H9 (cell line): ENCODE measurements at regions not wholly inside any gene's neighbourhood (a gene's known extent, or its start where the extent isn't known, plus 50 kb on each side); places are given as distances from the start of the nearest gene placed in this dataset.

Source experiments
- DNase-seq: peaks from one replicate; pipeline ENCODE4 v3.0.0-alpha.2; 2017
- H2AFZ ChIP-seq: one replicate; pipeline ENCODE4 v1.6.1; 2013; ENCODE audit warnings: mild to moderate bottlenecking, low read length, control low read depth, moderate library complexity
- H2AK5ac ChIP-seq: 2 replicates; pipeline ENCODE4 v1.6.1; 2013; ENCODE audit warnings: low read length, control low read depth, mixed read lengths; ENCODE audit not compliant: insufficient read length
- H2BK120ac ChIP-seq: one replicate; pipeline ENCODE4 v1.6.1; 2013; ENCODE audit warnings: low read depth, mild to moderate bottlenecking, low read length, control low read depth, inconsistent platforms; ENCODE audit not compliant: poor library complexity, severe bottlenecking
- H2BK12ac ChIP-seq: 2 replicates; pipeline ENCODE4 v1.6.1; 2013; ENCODE audit warnings: low read length, control low read depth, mixed read lengths, low read depth; ENCODE audit not compliant: insufficient read length
- H2BK15ac ChIP-seq: 2 replicates; pipeline ENCODE4 v1.6.1; 2013; ENCODE audit warnings: low read depth, low read length, control low read depth
- H2BK20ac ChIP-seq: one replicate; pipeline ENCODE4 v1.6.1; 2013; ENCODE audit warnings: low read depth, mild to moderate bottlenecking, low read length, control low read depth, inconsistent platforms; ENCODE audit not compliant: poor library complexity, severe bottlenecking
- H2BK5ac ChIP-seq: 2 replicates; pipeline ENCODE4 v1.6.1; 2013; ENCODE audit warnings: low read length, control low read depth, mixed read lengths; ENCODE audit not compliant: insufficient read length
- H3K14ac ChIP-seq: 2 replicates; pipeline ENCODE4 v1.6.1; 2013; ENCODE audit warnings: low read length, control low read depth; ENCODE audit not compliant: insufficient read depth
- H3K18ac ChIP-seq: 2 replicates; pipeline ENCODE4 v1.6.1; 2013; ENCODE audit warnings: low read depth, mild to moderate bottlenecking, mixed read lengths, low read length, control low read depth; ENCODE audit not compliant: insufficient read length
- H3K23ac ChIP-seq: 2 replicates; pipeline ENCODE4 v1.6.1; 2013; ENCODE audit warnings: low read length, control low read depth, mixed read lengths, low read depth; ENCODE audit not compliant: insufficient read length
- H3K23me2 ChIP-seq: 2 replicates; pipeline ENCODE4 v1.6.1; 2013; ENCODE audit warnings: low read depth, mild to moderate bottlenecking, mixed read lengths, low read length, control low read depth; ENCODE audit not compliant: insufficient read length, poor library complexity, severe bottlenecking
- H3K27ac ChIP-seq: 2 replicates; pipeline ENCODE4 v1.5.1; 2013; ENCODE audit warnings: low read length, control low read depth, mixed read lengths, low read depth; ENCODE audit not compliant: insufficient read length
- H3K27me3 ChIP-seq: 2 replicates; pipeline ENCODE4 v1.6.1; 2013; ENCODE audit warnings: low read length, control low read depth, inconsistent platforms; ENCODE audit not compliant: insufficient read depth
- H3K4ac ChIP-seq: 2 replicates; pipeline ENCODE4 v1.6.1; 2013; ENCODE audit warnings: low read depth, mild to moderate bottlenecking, control low read depth, inconsistent platforms, low read length, moderate library complexity
- H3K4me1 ChIP-seq: 2 replicates; pipeline ENCODE4 v1.6.1; 2013; ENCODE audit warnings: low read length, control low read depth, inconsistent platforms; ENCODE audit not compliant: insufficient read depth
- H3K4me2 ChIP-seq: 2 replicates; pipeline ENCODE4 v1.6.1; 2013; ENCODE audit warnings: low read length, control low read depth, mixed read lengths; ENCODE audit not compliant: insufficient read length, insufficient read depth
- H3K56ac ChIP-seq: 2 replicates; pipeline ENCODE4 v1.6.1; 2013; ENCODE audit warnings: low read depth, mild to moderate bottlenecking, mixed read lengths, low read length, control low read depth; ENCODE audit not compliant: insufficient read length
- H3K79me1 ChIP-seq: 2 replicates; pipeline ENCODE4 v1.6.1; 2013; ENCODE audit warnings: low read depth, mild to moderate bottlenecking, moderate library complexity, low read length, control low read depth, inconsistent platforms; ENCODE audit not compliant: insufficient read depth, poor library complexity, severe bottlenecking
- H3K79me2 ChIP-seq: 2 replicates; pipeline ENCODE4 v1.6.1; 2013; ENCODE audit warnings: low read length, control low read depth, inconsistent platforms; ENCODE audit not compliant: insufficient read depth
- H3K9ac ChIP-seq: 2 replicates; pipeline ENCODE4 v1.6.1; 2013; ENCODE audit warnings: low read length, control low read depth, mixed read lengths; ENCODE audit not compliant: insufficient read length; ENCODE audit errors: extremely low read depth
- H3K9me3 ChIP-seq: one replicate; pipeline ENCODE4 v1.6.1; 2013; ENCODE audit warnings: low read depth, low read length, inconsistent platforms; ENCODE audit not compliant: control insufficient read depth
- H3T11ph ChIP-seq: one replicate; pipeline ENCODE4 v1.6.1; 2013; ENCODE audit warnings: mild to moderate bottlenecking, low read length, control low read depth, inconsistent platforms
- H4K20me1 ChIP-seq: one replicate; pipeline ENCODE4 v1.6.1; 2013; ENCODE audit not compliant: control insufficient read depth, insufficient read length, insufficient read depth
- H4K5ac ChIP-seq: 2 replicates; pipeline ENCODE4 v1.6.1; 2013; ENCODE audit warnings: low read depth, mild to moderate bottlenecking, mixed read lengths, low read length, control low read depth; ENCODE audit not compliant: insufficient read length
- H4K8ac ChIP-seq: replicated peaks from 2 replicates; pipeline ENCODE4 v1.6.1; 2013; ENCODE audit warnings: low read length, control low read depth, mixed read lengths, low read depth; ENCODE audit not compliant: insufficient read length
- H4K91ac ChIP-seq: 2 replicates; pipeline ENCODE4 v1.6.1; 2013; ENCODE audit warnings: low read depth, mild to moderate bottlenecking, moderate library complexity, mixed read lengths, low read length, control low read depth; ENCODE audit not compliant: insufficient read length
- H3K27ac Mint-ChIP-seq, 3 experiments: 2 replicates in 2 of 3; 3 replicates in 1 of 3; pipeline ENCODE4 v1.8.0; 2020 to 2021; ENCODE audit warnings: mixed read lengths in 3 of 3, mild to moderate bottlenecking in 1 of 3, moderate library complexity in 1 of 3
- H3K27me3 Mint-ChIP-seq: 2 replicates; pipeline ENCODE4 v1.8.0; 2021; ENCODE audit warnings: low read depth, mild to moderate bottlenecking, moderate library complexity, mixed read lengths
- H3K36me3 Mint-ChIP-seq, 3 experiments: 2 replicates in 2 of 3; 3 replicates in 1 of 3; pipeline ENCODE4 v1.8.0; 2020 to 2021; ENCODE audit warnings: low read depth in 3 of 3, mixed read lengths in 3 of 3; ENCODE audit not compliant: insufficient read depth in 1 of 3
- H3K4me1 Mint-ChIP-seq, 2 experiments: 2 replicates each; pipeline ENCODE4 v1.8.0; 2020; ENCODE audit warnings: mixed read lengths in 2 of 2
- H3K4me3 Mint-ChIP-seq, 2 experiments: 2 replicates in 1 of 2; 3 replicates in 1 of 2; pipeline ENCODE4 v1.8.0; 2020 to 2021; ENCODE audit warnings: mild to moderate bottlenecking in 2 of 2, mixed read lengths in 2 of 2, moderate library complexity in 1 of 2
- H3K9me3 Mint-ChIP-seq, 2 experiments: 2 replicates in 1 of 2; 3 replicates in 1 of 2; pipeline ENCODE4 v1.8.0; 2020; ENCODE audit warnings: mild to moderate bottlenecking in 2 of 2, mixed read lengths in 2 of 2, moderate library complexity in 1 of 2
- CTCF ChIP-seq: fragments of 200-600 bp; sonication (generic); conservative IDR thresholded peaks from 3 replicates; pipeline ENCODE4 v1.8.0; 2021; ENCODE audit warnings: antibody characterized with exemption, mild to moderate bottlenecking
- WGBS: extraction: QIAGEN DNeasy Blood & Tissue Kit; methylation state at CpG from one replicate; pipeline ENCODE4 v1.1.7; 2013; ENCODE audit warnings: missing lambda C conversion rate, low lambda C conversion rate, mixed read lengths; ENCODE audit not compliant: insufficient read length; ENCODE audit errors: extremely low coverage; 5-methylcytosine and 5-hydroxymethylcytosine counted together

GRCh38 chr22:47396515-47396914 lies 634.1 kb downstream of the TBC1D22A start:
- Mint-ChIP-seq H3K4me1 (no peaks in the 10 kb centered on the region), H3K9me3 (peaks cover 75 to 87% of the 10 kb centered on the region in 2 experiments), H3K27ac (no peak overlapping the region), H3K4me3 (no peak overlapping the region), H3K36me3 (peaks cover 4 to 23% (median 12%) of the 10 kb centered on the region in 3 experiments; a peak in 6 of 7 replicates), H3K27me3 (peaks cover 3% of the 10 kb centered on the region)
- no peak overlapping the region for H2BK15ac ChIP-seq
- peaks cover 98% of the 10 kb centered on the region for H3K9me3 ChIP-seq
- H2BK120ac ChIP-seq, result no peak overlapping the region
- no peak overlapping the region for H3K14ac ChIP-seq
- H3K23me2 ChIP-seq, result no peaks in the 10 kb centered on the region
- H4K20me1 ChIP-seq, result no peaks in the 10 kb centered on the region
- H4K8ac ChIP-seq, result no peak overlapping the region
- no peaks in the 10 kb centered on the region for H3K4me1 ChIP-seq
- DNase-seq, result no peak
- H2BK12ac ChIP-seq, result no peak overlapping the region
- H3K4ac ChIP-seq, result no peak overlapping the region
- no peak overlapping the region for H4K5ac ChIP-seq
- no peak overlapping the region for H3K27ac ChIP-seq
- H3K9ac ChIP-seq, result no peak overlapping the region
- H2BK5ac ChIP-seq, result no peak overlapping the region
- no peak overlapping the region for H3K4me2 ChIP-seq
- H2AK5ac ChIP-seq, result no peak overlapping the region
- no peak overlapping the region for H3K18ac ChIP-seq
- WGBS, result no CpG with 5 or more reads among the region's 12 CpGs
- H3T11ph ChIP-seq, result no peak overlapping the region
- H2BK20ac ChIP-seq, result no peak overlapping the region
- TF ChIP-seq CTCF, result no peak
- H3K79me2 ChIP-seq, result no peaks in the 10 kb centered on the region
- no peak overlapping the region for H4K91ac ChIP-seq
- no peak overlapping the region for H3K56ac ChIP-seq
- H3K79me1 ChIP-seq, result no peaks in the 10 kb centered on the region
- no peaks in the 10 kb centered on the region for H3K27me3 ChIP-seq
- H2AFZ ChIP-seq, result no peak overlapping the region
- H3K23ac ChIP-seq, result no peak overlapping the region
